Activated T-helper 2 cell treated with anti-CD3 and anti-CD28 coated beads, Interferon-gamma antibody, Interleukin-2, Interleukin-4, amounts not matched to agents 10 μg/mL and 5 μg/mL and 100 μg/mL, durations not matched to agents 14 hours and 24 hours and 36 hours (primary cell): ENCODE measurements at regions not wholly inside any gene's neighbourhood (a gene's known extent, or its start where the extent isn't known, plus 50 kb on each side); places are given as distances from the start of the nearest gene placed in this dataset.

ENCODE experiments used
- DNase-seq: peaks from one replicate; pipeline ENCODE4 v3.0.0; 2021; ENCODE audit warnings: low spot score
- H3K27ac Mint-ChIP-seq: one replicate; pipeline ENCODE4 v1.8.0; 2021; ENCODE audit warnings: mixed read lengths
- H3K27me3 Mint-ChIP-seq: one replicate; pipeline ENCODE4 v1.8.0; 2021; ENCODE audit warnings: low read depth, mixed read lengths
- H3K36me3 Mint-ChIP-seq: one replicate; pipeline ENCODE4 v1.8.0; 2021; ENCODE audit warnings: low read depth, mixed read lengths
- H3K4me1 Mint-ChIP-seq: one replicate; pipeline ENCODE4 v1.8.0; 2021; ENCODE audit warnings: low read depth, mixed read lengths
- H3K4me3 Mint-ChIP-seq: one replicate; pipeline ENCODE4 v1.8.0; 2021; ENCODE audit warnings: low read depth, mild to moderate bottlenecking, moderate library complexity, mixed read lengths
- H3K9me3 Mint-ChIP-seq: one replicate; pipeline ENCODE4 v1.8.0; 2021; ENCODE audit warnings: mixed read lengths
- intact Hi-C: fragments of 100-400 bp; cut with micrococcal nuclease; formaldehyde crosslinking; loops from one replicate; pipeline ENCODE4 v1.15.1; 2023

GRCh38 chr2:236317938-236318396 is 53.8 kb upstream of the ASB18 start:
- Mint-ChIP-seq H3K27ac (no peak overlapping the region), H3K36me3 (no peaks in the 10 kb centered on the region), H3K4me3 (no peak overlapping the region), H3K9me3 (no peaks in the 10 kb centered on the region), H3K27me3 (no peaks in the 10 kb centered on the region), H3K4me1 (no peaks in the 10 kb centered on the region)
- intact Hi-C loops: no loop called here
- DNase-seq: no peak

- Mint-ChIP-seq H3K27ac (no peak overlapping the region), H3K27me3 (no peaks in the 10 kb centered on the region), H3K4me3 (no peak overlapping the region), H3K9me3 (no peaks in the 10 kb centered on the region), H3K4me1 (no peaks in the 10 kb centered on the region), H3K36me3 (no peaks in the 10 kb centered on the region)
- DNase-seq: no peak
- intact Hi-C loops: no loop called here
Observed at GRCh38 chr2:236318401-236318800, 54.2 kb upstream of the ASB18 start.

GRCh38 chr2:236319036-236319435 is 54.8 kb upstream of the ASB18 start:
- no peak overlapping the region for H3K27ac Mint-ChIP-seq
- H3K4me1 Mint-ChIP-seq: no peaks in the 10 kb centered on the region
- intact Hi-C loops: no loop called here
- no peaks in the 10 kb centered on the region for H3K27me3 Mint-ChIP-seq
- H3K36me3 Mint-ChIP-seq: no peaks in the 10 kb centered on the region
- DNase-seq: no peak
- H3K9me3 Mint-ChIP-seq: no peaks in the 10 kb centered on the region
- no peak overlapping the region for H3K4me3 Mint-ChIP-seq

- Mint-ChIP-seq H3K9me3 (no peaks in the 10 kb centered on the region), H3K4me3 (no peak overlapping the region), H3K36me3 (no peaks in the 10 kb centered on the region), H3K27me3 (no peaks in the 10 kb centered on the region), H3K27ac (no peak overlapping the region), H3K4me1 (no peaks in the 10 kb centered on the region)
- intact Hi-C loops: no loop called here
- no peak for DNase-seq
Observed at GRCh38 chr2:236321415-236321814, 57.2 kb upstream of the ASB18 start.

- Mint-ChIP-seq H3K9me3 (no peaks in the 10 kb centered on the region), H3K27me3 (no peaks in the 10 kb centered on the region), H3K36me3 (no peaks in the 10 kb centered on the region), H3K4me3 (no peak overlapping the region), H3K27ac (no peak overlapping the region), H3K4me1 (no peaks in the 10 kb centered on the region)
- intact Hi-C loops: no loop called here
- DNase-seq: no peak
Observed at GRCh38 chr2:236333417-236334121, 69.4 kb upstream of the ASB18 start.

- H3K27ac Mint-ChIP-seq: no peak overlapping the region
- no peak overlapping the region for H3K4me3 Mint-ChIP-seq
- no peaks in the 10 kb centered on the region for H3K9me3 Mint-ChIP-seq
Observed at GRCh38 chr2:236334122-236334876, 70.1 kb upstream of the ASB18 start.

GRCh38 chr2:236335696-236336574 is 71.7 kb upstream of the ASB18 start:
- Mint-ChIP-seq H3K27ac (no peak overlapping the region), H3K4me1 (no peaks in the 10 kb centered on the region), H3K36me3 (no peaks in the 10 kb centered on the region), H3K9me3 (no peaks in the 10 kb centered on the region), H3K27me3 (peaks cover 4% of the 10 kb centered on the region), H3K4me3 (no peak overlapping the region)
- DNase-seq: no peak
- intact Hi-C loops: no loop called here

More at GRCh38 chr2:236334122-236334876, 70.1 kb upstream of the ASB18 start:
- no peaks in the 10 kb centered on the region for H3K4me1 Mint-ChIP-seq
- no peak for DNase-seq
- H3K36me3 Mint-ChIP-seq: no peaks in the 10 kb centered on the region
- intact Hi-C loops: no loop called here
- peaks cover 4% of the 10 kb centered on the region for H3K27me3 Mint-ChIP-seq

GRCh38 chr2:236336575-236337464 is 72.6 kb upstream of the ASB18 start:
- Mint-ChIP-seq H3K4me3 (no peak overlapping the region), H3K27ac (no peak overlapping the region), H3K27me3 (peaks cover 4% of the 10 kb centered on the region), H3K9me3 (no peaks in the 10 kb centered on the region), H3K36me3 (no peaks in the 10 kb centered on the region), H3K4me1 (no peaks in the 10 kb centered on the region)
- no peak for DNase-seq
- intact Hi-C loops: no loop called here

- Mint-ChIP-seq H3K9me3 (no peaks in the 10 kb centered on the region), H3K36me3 (no peaks in the 10 kb centered on the region), H3K27ac (no peak overlapping the region), H3K27me3 (peaks cover 4% of the 10 kb centered on the region), H3K4me3 (no peak overlapping the region), H3K4me1 (no peaks in the 10 kb centered on the region)
- DNase-seq: no peak
- intact Hi-C loops: no loop called here
Observed at GRCh38 chr2:236337465-236338325, 73.5 kb upstream of the ASB18 start.

- peaks cover 2% of the 10 kb centered on the region for H3K4me1 Mint-ChIP-seq
- intact Hi-C loops: no loop called here
- no peak for DNase-seq
- H3K36me3 Mint-ChIP-seq: no peaks in the 10 kb centered on the region
- H3K27me3 Mint-ChIP-seq: peaks cover 4% of the 10 kb centered on the region
- H3K4me3 Mint-ChIP-seq: no peak overlapping the region
- H3K9me3 Mint-ChIP-seq: no peaks in the 10 kb centered on the region
- no peak overlapping the region for H3K27ac Mint-ChIP-seq
Observed at GRCh38 chr2:236338495-236339184, 74.4 kb upstream of the ASB18 start.

GRCh38 chr2:236340251-236340650 is 76.0 kb upstream of the ASB18 start:
- DNase-seq: no peak
- Mint-ChIP-seq H3K4me1 (peaks cover 2% of the 10 kb centered on the region), H3K27me3 (peaks cover 4% of the 10 kb centered on the region), H3K36me3 (no peaks in the 10 kb centered on the region), H3K4me3 (no peak overlapping the region), H3K27ac (no peak overlapping the region), H3K9me3 (no peaks in the 10 kb centered on the region)
- intact Hi-C loops: no loop called here
